ENCODE measurements at regions not wholly inside any gene's neighbourhood (a gene's known extent, or its start where the extent isn't known, plus 50 kb on each side); places are given as distances from the start of the nearest gene placed in this dataset.

GRCh38 chr1:168826269-168826668 is 97.3 kb upstream of the DPT start:
- TF ChIP-seq CTCF (IDR thresholded peaks at IDR 0.05; ENCODE audit: insufficient read depth, low read length) = no peak
- no peak for TF ChIP-seq GABPA (IDR thresholded peaks at IDR 0.05; ENCODE audit: low read depth)
